ENCODE measurements at regions not wholly inside any gene's neighbourhood (a gene's known extent, or its start where the extent isn't known, plus 50 kb on each side); places are given as distances from the start of the nearest gene placed in this dataset.

- TF ChIP-seq CTCF (IDR thresholded peaks at IDR 0.05) (no peak), POLR2A (IDR thresholded peaks at IDR 0.05) (no peak), POLR2AphosphoS5 (IDR thresholded peaks at IDR 0.05) (no peak)
Measured at GRCh38 chr2:147001061-147001460, 843.8 kb upstream of the ACVR2A start.
